ENCODE measurements at regions not wholly inside any gene's neighbourhood (a gene's known extent, or its start where the extent isn't known, plus 50 kb on each side); places are given as distances from the start of the nearest gene placed in this dataset.
"Not testable (repeated sequence)": the region's sequence is repeated elsewhere in the genome, so short reads cannot be mapped to it uniquely, and the experiment has no call there.

DNA sequence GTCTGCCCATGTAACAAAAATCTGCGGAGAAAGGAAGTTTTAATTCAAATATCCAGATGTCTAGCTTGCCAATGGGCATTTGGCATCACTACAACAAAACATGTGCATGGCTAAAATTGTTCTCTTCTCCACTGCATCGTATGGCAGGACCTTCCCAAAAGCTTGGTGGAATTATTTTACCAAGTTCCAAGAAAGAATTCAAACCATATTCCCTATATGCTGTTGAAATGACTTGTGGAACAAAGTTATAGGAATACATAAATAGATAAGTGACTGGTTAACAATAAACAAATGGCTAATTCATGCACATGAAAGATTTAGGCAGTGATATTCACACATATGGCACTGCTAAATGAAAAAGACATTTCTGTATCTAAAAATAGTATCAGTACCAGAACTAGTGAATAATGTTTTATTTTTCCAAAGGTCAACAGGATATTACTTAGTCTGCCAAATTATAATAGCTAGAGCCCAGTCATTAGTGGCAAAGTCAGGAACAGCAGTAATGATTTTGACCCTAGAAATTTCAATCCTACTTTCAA is 425.4 kb upstream of the VRK2 start:
- DNase-seq = no peak

- no peak for DNase-seq
These were observed 424.6 kb upstream of the VRK2 start for GRCh38 chr2:57622009-57622408.

DNA sequence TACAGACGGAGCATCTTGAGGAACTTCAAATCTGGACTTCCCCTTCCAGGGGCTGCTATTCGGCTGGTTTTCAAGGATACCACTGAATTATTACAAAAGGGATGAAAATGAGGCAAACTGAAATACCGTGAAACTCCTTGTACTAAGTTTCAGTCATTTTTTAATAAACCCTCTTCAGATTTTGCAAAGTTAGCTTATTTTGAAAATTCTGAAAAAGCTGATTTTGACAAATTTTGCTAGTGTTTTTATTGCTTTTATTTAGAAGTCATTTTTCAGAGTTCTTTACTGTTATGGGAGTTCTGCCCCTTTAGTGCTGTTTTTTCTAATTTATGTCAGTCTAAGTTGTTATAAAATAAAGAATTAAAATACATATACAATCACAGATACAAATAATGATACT is 390.4 kb upstream of the VRK2 start:
- DNase-seq = no peak

DNA sequence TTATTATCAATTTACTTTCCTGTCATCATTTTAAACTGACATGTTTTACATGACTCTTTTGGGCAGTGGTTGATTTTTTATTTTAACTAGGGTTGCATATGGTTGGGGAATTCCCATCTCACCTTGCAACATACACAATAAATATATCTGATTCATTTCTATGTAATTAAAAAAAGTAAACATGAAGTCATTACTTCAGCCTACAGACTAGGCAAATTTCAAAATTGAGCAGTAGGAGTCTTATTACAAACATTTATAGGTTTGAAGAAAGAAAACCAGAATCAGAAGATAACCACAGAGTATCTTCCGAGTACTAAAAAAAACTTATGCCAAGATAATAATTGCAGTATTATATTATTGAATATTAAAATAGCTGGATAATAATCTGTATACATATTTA is 377.0 kb upstream of the VRK2 start:
- no peak for DNase-seq

GRCh38 chr2:57674025-57674424 is 372.6 kb upstream of the VRK2 start:
- no peak for DNase-seq

DNA sequence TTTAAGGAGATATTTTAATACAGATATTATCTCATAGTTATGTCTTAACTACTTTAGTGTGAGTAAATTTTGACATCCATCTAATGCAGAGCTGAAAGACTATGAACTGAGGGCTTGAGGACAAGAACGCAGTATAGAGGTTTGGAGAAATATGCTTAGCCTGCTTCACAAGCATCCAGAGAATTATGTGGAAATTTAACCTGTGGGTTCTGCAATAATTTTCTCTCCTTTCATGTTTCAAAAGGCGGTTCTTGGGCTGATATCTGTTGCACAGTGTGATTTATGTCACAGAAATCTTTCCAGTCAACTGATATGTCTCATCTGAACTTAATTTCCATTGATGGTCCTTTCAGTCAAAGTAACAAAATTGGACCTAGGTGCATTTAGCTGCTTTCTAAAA is 371.9 kb upstream of the VRK2 start:
- DNase-seq = no peak

DNA sequence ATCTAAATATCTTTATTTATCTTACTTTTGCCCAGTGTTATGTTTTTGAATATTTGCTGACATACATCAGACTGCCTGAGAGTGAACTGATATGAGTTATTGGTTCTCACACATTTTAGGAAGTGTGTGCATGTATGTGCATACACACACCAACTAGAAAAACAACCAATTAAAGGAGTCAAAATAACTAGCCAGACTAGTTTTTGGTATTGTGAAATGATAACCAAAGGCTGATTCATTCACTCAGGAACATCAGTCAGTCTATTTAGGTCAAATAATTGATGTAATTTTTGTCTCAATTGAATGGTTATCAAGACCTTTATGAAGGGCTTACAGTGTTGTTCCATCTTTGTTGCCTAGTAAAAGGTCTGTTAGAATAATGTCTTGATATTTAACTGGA is 369.3 kb upstream of the VRK2 start:
- no peak for DNase-seq

DNA sequence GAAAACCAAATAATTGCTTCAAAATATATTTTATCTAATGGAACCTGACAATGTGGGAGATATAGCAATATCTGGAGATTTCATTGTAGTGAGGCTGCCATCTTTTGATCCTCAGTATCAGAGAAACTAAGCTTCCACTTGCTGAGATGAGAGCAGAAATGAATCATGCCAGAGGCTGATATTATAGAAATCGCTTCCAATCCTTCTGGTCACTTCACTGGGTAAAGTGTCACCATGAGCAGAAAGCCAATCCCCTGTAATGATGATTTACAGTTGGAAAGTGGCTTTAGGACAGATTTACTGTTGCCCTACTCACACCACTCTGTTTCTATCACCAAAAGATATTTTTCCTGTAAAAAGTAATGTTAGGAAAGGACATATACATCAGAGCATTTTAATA is 365.0 kb upstream of the VRK2 start:
- no peak for DNase-seq

- no peak for DNase-seq
These were observed 361.6 kb upstream of the VRK2 start for GRCh38 chr2:57685032-57685431.

DNA sequence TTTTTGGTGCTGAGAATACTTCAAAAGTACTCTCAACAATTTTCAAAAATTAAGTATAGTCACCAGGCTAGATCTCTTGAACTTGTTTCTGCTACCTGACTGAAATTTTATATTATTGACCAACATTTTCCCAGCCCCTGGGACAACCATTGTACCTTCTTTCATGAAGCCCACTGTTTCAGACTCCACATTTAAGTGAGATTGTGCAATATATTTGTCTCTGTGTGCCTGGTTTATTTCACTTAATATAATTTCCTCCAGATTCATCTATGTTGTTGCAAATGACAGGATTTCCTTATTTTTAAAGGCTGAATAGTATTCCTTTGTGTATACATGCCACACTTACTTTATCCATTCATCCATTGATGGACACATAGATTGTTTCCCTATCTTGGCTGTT is 354.2 kb upstream of the VRK2 start:
- DNase-seq = no peak

- DNase-seq = no peak
These were observed 353.4 kb upstream of the VRK2 start for GRCh38 chr2:57693177-57693576.

GRCh38 chr2:57693965-57694364 is 352.6 kb upstream of the VRK2 start:
- no peak for DNase-seq

- DNase-seq = no peak
These were observed 350.6 kb upstream of the VRK2 start for GRCh38 chr2:57696016-57696415.

DNA sequence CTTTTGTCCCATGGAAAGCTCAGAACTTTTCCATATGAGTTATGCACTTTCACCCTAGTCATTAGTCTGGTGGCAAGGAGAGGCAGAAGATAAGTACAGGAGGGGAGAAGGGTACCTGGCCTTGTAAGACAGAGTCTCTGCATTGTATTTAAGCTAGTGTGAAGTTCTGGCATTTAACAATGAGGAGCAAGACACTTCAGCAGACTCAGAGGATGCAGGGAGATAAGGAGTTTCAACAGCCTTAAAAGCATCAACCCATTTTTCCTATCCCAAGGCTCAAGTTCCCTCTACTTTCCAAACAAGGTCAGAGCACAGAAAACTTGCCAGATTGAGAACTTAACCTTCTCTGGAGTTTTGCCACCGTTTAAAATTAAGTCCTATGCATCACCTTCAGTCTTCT is 348.2 kb upstream of the VRK2 start:
- DNase-seq = no peak

DNA sequence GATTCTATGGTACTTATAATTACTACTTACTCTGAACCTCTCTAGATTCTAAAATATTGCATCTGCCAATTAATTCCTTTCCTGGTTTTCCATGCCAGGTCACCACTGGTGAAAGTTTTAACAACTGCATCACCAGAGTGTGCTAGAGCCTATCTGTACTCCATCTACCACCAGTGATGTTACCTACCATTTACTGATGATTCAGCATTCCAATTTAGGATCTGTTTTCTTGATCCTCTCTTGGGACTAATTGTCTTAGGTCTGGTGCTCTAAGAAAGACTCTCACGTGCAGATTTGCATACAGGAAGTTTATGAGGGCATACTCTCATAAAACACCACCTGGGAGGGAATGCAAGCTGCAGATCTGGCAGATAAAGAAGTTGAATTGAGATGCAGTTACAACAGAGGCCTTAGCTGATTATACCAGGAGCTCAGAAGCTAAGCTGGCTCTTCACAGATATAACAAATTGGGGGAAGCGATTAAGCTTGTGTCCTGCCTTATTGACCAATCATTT is 347.6 kb upstream of the VRK2 start:
- DNase-seq = no peak

DNA sequence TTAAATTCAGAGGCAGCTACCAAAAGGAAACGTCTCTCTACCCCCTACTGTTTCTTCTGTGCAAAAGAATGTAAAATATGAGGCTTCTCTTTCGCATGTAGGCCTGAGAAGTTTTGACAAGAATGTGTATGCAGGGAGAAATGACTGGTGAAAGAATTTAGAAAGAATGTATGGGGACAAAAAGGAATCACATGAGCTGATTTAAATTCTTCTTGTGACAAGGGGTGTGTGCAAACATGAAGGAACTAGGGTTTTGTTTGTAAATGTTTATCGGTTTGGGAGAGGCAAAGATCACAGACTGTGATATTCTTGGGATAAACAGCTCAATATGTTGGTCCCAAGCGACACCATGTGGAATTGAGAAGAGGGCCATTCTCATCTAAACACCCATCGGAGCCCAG is 345.2 kb upstream of the VRK2 start:
- no peak for DNase-seq

- no peak for DNase-seq
These were observed 343.2 kb upstream of the VRK2 start for GRCh38 chr2:57703407-57703806.

DNA sequence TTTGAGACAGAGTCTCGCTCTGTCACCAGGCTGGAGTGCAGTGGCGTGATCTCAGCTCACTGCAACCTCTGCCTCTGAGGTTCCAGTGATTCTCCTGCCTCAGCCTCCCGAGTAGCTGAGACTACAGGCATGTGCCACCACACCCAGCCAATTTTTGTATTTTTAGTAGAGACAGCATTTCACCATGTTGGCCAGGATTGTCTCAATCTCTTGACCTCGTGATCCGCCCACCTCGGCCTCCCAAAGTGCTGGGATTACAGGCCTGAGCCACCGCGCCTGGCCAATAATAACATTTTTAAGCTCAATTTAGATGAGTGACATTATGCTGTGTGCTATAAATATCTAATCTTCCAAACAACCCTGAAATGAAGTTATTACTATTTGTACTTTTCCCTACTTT is 338.8 kb upstream of the VRK2 start:
- not testable (repeated sequence) for DNase-seq

DNA sequence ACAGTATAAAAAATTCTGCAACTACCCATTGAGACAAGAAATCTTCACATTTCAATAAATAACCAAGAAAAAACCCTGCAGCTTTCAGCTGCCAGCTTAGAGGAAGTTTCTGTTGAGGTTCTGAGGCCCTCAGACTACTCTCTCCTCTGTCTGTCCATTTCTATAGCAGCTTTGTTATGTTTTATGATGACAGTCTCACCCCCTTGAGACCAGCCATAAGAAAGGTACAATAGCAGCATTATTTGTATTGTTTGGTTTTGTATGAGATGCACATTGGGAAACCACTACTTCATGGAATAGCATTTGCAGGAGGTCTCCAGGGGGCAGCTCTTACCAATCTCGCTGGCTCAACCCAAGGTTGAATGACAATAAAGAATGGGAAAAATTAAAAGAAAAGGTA is 334.6 kb upstream of the VRK2 start:
- DNase-seq = no peak

DNA sequence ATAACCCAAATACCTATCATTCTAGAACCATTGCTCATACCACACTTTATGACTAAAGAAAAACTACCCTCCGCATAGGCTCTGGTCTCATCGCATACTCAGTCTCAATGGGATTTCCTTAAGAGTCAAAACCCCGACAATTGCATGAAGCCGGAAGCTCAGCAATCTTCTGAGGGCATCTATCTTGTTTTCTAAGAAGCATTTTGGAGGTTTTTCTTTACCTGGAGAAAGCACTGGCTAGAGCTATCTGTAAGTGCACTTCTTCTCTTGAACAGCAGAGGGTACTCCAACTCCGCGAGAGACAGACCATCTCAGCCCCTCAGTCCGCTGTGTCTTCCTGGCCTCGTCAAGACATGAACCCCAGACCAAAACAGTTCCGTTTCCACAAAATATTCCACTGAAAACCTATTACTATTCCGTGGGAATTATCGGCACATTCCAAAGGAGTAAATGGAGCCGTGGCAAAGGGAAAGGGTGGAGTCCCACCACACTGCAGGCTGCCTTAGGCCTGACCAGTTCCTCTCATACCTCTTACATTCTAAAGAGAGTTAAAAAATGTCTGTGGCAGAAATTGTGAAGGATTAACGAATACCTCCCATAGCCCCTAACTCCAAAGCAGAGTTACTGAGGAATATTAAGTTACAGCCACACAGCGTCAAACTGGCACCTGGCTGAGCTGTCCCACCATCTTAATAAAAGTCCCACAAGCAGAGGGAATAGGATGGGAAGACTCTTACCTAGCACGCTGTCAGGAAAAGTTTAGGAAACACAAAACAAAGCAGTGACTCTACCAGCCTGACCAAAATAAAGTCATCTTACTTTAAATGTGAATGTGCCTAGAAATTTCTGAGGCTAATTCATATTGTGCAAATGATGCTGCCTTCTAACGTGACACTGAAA is 325.6 kb upstream of the VRK2 start:
- DNase-seq = peak; percentile 50

DNA sequence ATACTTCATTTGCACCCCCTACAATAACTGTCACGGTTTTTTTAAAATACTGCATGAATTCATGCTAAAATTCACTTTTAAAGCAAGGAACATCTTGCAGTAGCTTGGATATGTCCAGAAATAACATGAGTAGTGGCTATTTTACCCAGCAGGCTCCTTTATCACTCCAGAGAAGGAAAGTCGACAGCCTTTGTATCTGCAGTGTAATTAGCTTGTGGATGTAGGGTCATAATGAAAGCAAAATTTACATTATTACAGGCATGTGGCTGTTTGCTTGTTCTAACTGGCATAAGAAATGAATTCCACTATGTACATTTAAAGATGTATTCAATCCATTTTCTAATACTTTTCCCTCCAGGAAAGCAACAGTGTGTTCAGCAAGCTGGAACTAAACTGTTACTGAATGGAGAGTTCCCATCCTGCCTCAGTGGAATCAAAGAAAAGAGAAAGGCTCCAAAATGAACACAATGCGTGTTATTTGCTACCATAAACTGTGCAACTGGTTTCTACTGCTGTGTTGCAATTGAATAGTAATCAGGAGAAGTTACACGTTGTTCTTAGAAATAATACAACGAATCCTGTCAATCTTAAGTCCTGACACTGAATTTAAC is 321.2 kb upstream of the VRK2 start:
- no peak for DNase-seq

DNA sequence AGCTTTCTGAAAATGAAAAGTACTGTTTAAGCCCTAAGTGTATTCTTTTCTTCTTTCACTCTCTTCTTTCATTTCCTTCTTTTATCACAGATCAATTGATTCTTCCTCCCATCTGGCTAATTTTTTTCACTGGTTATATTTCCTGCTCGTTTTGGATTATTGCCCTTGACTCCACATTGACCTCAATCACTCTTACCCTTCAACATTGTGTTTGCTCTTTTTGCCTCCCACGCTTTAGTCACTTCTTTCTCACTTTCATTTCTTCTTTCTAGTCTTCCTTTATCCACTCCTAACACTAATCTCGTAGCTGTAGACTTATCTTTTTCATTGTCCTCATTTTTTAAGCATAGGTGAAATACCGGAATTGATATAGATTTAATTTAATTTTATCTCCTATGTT is 320.3 kb upstream of the VRK2 start:
- DNase-seq = no peak

GRCh38 chr2:57728691-57729090 is 317.9 kb upstream of the VRK2 start:
- no peak for DNase-seq

- no peak for DNase-seq
These were observed 312.6 kb upstream of the VRK2 start for GRCh38 chr2:57733956-57734355.

Measured in right forelimb (tissue), 1 donor.